OCI-LY1 (cell line): ENCODE measurements at regions not wholly inside any gene's neighbourhood (a gene's known extent, or its start where the extent isn't known, plus 50 kb on each side); places are given as distances from the start of the nearest gene placed in this dataset.

ENCODE experiments used
- H2AFZ ChIP-seq: fragments of 200-600 bp; sonication (generic), shearing (Covaris generic); 2 replicates; pipeline ENCODE4 v1.6.0; 2014; ENCODE audit warnings: antibody characterized with exemption, mild to moderate bottlenecking, low read length
- H3F3A ChIP-seq: fragments of 200-600 bp; sonication (generic), shearing (Covaris generic); 2 replicates; pipeline ENCODE4 v1.6.0; 2014; ENCODE audit warnings: mild to moderate bottlenecking, antibody characterized with exemption, low read length, moderate library complexity; ENCODE audit not compliant: insufficient read depth
- H3K27ac ChIP-seq: fragments of 200-600 bp; sonication (generic); 2 replicates; pipeline ENCODE4 v1.5.1; 2014; ENCODE audit warnings: low read length, mixed run types, mild to moderate bottlenecking, low read depth; ENCODE audit not compliant: poor library complexity, severe bottlenecking
- H3K27me3 ChIP-seq: fragments of 200-600 bp; sonication (generic); 2 replicates; pipeline ENCODE4 v1.6.0; 2014; ENCODE audit warnings: antibody characterized with exemption, mild to moderate bottlenecking, low read length, moderate library complexity; ENCODE audit not compliant: insufficient read depth
- H3K36me3 ChIP-seq: fragments of 200-600 bp; sonication (generic); 2 replicates; pipeline ENCODE4 v1.6.1; 2014; ENCODE audit warnings: mild to moderate bottlenecking, antibody characterized with exemption, low read length, moderate library complexity, mixed read lengths; ENCODE audit not compliant: insufficient read depth
- H3K4me1 ChIP-seq: fragments of 200-600 bp; sonication (generic); 2 replicates; pipeline ENCODE4 v1.5.1; 2014; ENCODE audit warnings: mild to moderate bottlenecking, low read length, moderate library complexity; ENCODE audit not compliant: insufficient read depth, severe bottlenecking
- H3K4me2 ChIP-seq: fragments of 200-600 bp; sonication (generic), shearing (Covaris generic); 2 replicates; pipeline ENCODE4 v1.6.1; 2014; ENCODE audit warnings: low read length
- H3K4me3 ChIP-seq: fragments of 200-600 bp; sonication (generic); 2 replicates; pipeline ENCODE4 v1.5.1; 2014; ENCODE audit warnings: low read length, low read depth, mild to moderate bottlenecking, mixed read lengths; ENCODE audit not compliant: poor library complexity, severe bottlenecking
- H3K79me2 ChIP-seq: fragments of 200-600 bp; shearing (Covaris generic); 2 replicates; pipeline ENCODE4 v1.6.1; 2016; ENCODE audit warnings: mixed run types, low read length, mixed read lengths; ENCODE audit not compliant: insufficient read depth
- H3K9ac ChIP-seq: fragments of 200-600 bp; sonication (generic), shearing (Covaris generic); 2 replicates; pipeline ENCODE4 v1.6.1; 2014; ENCODE audit warnings: mild to moderate bottlenecking, low read length, mixed read lengths
- H3K9me2 ChIP-seq: fragments of 200-600 bp; sonication (generic), shearing (Covaris generic); 2 replicates; pipeline ENCODE4 v1.6.1; 2014; ENCODE audit warnings: low read depth, mild to moderate bottlenecking, low read length, mixed read lengths
- H3K9me3 ChIP-seq: fragments of 200-600 bp; shearing (Covaris generic); 2 replicates; pipeline ENCODE4 v1.6.1; 2014; ENCODE audit warnings: low read length, mixed read lengths
- H4K20me1 ChIP-seq: fragments of 200-600 bp; sonication (generic), shearing (Covaris generic); 2 replicates; pipeline ENCODE4 v1.6.0; 2016; ENCODE audit warnings: mild to moderate bottlenecking, low read length; ENCODE audit not compliant: insufficient read depth
- EZH2 ChIP-seq: fragments of 200-600 bp; sonication (generic), shearing (Covaris generic); IDR thresholded peaks from 2 replicates; pipeline ENCODE4 v1.8.0; 2017; ENCODE audit warnings: borderline replicate concordance, mixed run types, mild to moderate bottlenecking, antibody characterized with exemption, low read length, moderate library complexity, mixed read lengths
- TF ChIP-seq, protein P1 (sequence below): fragments of 200-600 bp; sonication (generic), shearing (Covaris generic); IDR thresholded peaks from 2 replicates; pipeline ENCODE4 v1.5.1; 2017; ENCODE audit warnings: mild to moderate bottlenecking, antibody characterized with exemption, low read length, moderate library complexity, mixed read lengths

DNA sequence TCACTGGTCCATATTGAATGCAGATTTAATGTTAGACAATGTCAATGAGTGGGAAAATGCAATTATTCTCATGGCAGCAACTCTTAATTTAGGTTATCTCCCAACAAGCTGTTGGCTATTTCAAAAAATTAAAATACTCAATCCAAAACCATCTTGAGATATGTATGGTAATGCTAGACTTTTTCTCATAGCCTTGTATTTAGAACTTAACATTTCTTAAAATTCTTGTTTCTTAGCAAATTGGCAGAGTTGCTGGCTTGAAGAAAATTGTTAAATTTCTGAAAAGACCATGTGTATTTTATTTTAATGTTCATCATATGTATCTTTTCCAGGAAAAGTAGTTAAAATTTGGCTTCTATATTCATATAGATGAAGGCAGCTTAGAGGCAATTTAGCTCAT is 1355.1 kb downstream of the PCDH9 start:
- H2AFZ ChIP-seq: no peak overlapping the region
- H4K20me1 ChIP-seq: no peaks in the 10 kb centered on the region
- H3K27ac ChIP-seq: no peak overlapping the region
- no peak overlapping the region for H3K4me2 ChIP-seq
- H3K9ac ChIP-seq: no peak overlapping the region
- H3K4me3 ChIP-seq: no peak overlapping the region
- H3K79me2 ChIP-seq: no peaks in the 10 kb centered on the region
- H3F3A ChIP-seq: no peaks in the 10 kb centered on the region
- no peaks in the 10 kb centered on the region for H3K27me3 ChIP-seq
- no peaks in the 10 kb centered on the region for H3K9me3 ChIP-seq
- no peak for TF ChIP-seq EZH2
- TF ChIP-seq, protein P1, sequence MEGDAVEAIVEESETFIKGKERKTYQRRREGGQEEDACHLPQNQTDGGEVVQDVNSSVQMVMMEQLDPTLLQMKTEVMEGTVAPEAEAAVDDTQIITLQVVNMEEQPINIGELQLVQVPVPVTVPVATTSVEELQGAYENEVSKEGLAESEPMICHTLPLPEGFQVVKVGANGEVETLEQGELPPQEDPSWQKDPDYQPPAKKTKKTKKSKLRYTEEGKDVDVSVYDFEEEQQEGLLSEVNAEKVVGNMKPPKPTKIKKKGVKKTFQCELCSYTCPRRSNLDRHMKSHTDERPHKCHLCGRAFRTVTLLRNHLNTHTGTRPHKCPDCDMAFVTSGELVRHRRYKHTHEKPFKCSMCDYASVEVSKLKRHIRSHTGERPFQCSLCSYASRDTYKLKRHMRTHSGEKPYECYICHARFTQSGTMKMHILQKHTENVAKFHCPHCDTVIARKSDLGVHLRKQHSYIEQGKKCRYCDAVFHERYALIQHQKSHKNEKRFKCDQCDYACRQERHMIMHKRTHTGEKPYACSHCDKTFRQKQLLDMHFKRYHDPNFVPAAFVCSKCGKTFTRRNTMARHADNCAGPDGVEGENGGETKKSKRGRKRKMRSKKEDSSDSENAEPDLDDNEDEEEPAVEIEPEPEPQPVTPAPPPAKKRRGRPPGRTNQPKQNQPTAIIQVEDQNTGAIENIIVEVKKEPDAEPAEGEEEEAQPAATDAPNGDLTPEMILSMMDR: no peak
- H3K4me1 ChIP-seq: no peaks in the 10 kb centered on the region
- H3K9me2 ChIP-seq: no peaks in the 10 kb centered on the region
- H3K36me3 ChIP-seq: no peaks in the 10 kb centered on the region

DNA sequence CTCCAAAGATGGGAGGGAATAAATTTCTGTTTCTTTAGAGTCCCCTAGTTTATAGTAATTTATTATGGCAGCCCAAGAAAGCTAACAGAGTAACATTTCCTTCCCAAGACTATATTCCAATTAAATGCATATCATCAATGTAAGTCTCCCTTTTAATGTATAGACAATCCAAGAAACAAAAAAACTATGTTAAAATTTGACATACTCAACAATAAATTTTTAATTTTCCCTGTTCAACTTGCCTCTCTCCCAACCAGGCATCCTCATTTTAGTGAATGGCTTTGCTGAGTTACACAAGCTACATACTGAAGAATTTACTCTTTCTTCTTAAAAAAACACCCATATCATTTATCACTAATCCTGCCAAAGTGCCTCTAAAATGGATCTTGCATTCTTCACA is 1357.7 kb downstream of the PCDH9 start:
- H2AFZ ChIP-seq: 0 out of 2 replicates have a peak overlapping the region, but pooled peaks have one; percentile 74
- no peak overlapping the region for H3K4me2 ChIP-seq
- peaks cover 6% of the 10 kb centered on the region for H3K4me1 ChIP-seq
- H3K4me3 ChIP-seq: no peak overlapping the region
- H3K9me2 ChIP-seq: no peaks in the 10 kb centered on the region
- H3K36me3 ChIP-seq: no peaks in the 10 kb centered on the region
- no peak for TF ChIP-seq EZH2
- TF ChIP-seq, protein P1: no peak
- no peak overlapping the region for H3K9ac ChIP-seq
- no peaks in the 10 kb centered on the region for H3K79me2 ChIP-seq
- H3K27me3 ChIP-seq: no peaks in the 10 kb centered on the region
- H3K9me3 ChIP-seq: peaks cover 6% of the 10 kb centered on the region; the same call in 1 of the 2 replicates
- H3F3A ChIP-seq: peaks cover 4% of the 10 kb centered on the region; the same call in 1 of the 2 replicates
- H3K27ac ChIP-seq: no peak overlapping the region
- no peaks in the 10 kb centered on the region for H4K20me1 ChIP-seq

- no peaks in the 10 kb centered on the region for H3K36me3 ChIP-seq
- H3K4me1 ChIP-seq: peaks cover 6% of the 10 kb centered on the region
- H3K79me2 ChIP-seq: no peaks in the 10 kb centered on the region
- peaks cover 6% of the 10 kb centered on the region; the same call in 1 of the 2 replicates for H3K9me3 ChIP-seq
- H3K27ac ChIP-seq: no peak overlapping the region
- H2AFZ ChIP-seq: 0 out of 2 replicates have a peak overlapping the region, but pooled peaks have one; percentile 16
- TF ChIP-seq EZH2: no peak
- TF ChIP-seq, protein P1: no peak
- no peak overlapping the region for H3K4me2 ChIP-seq
- no peaks in the 10 kb centered on the region for H4K20me1 ChIP-seq
- H3K4me3 ChIP-seq: no peak overlapping the region
- no peaks in the 10 kb centered on the region for H3K27me3 ChIP-seq
- H3K9me2 ChIP-seq: no peaks in the 10 kb centered on the region
- H3K9ac ChIP-seq: no peak overlapping the region
- H3F3A ChIP-seq: peaks cover 4% of the 10 kb centered on the region; the same call in 1 of the 2 replicates
Observed at GRCh38 chr13:65868884-65869283, 1361.3 kb downstream of the PCDH9 start.
